ENCODE measurements at regions not wholly inside any gene's neighbourhood (a gene's known extent, or its start where the extent isn't known, plus 50 kb on each side); places are given as distances from the start of the nearest gene placed in this dataset.
"Not testable (repeated sequence)": the region's sequence is repeated elsewhere in the genome, so short reads cannot be mapped to it uniquely, and the experiment has no call there.

- no peak for DNase-seq
These were observed 201.3 kb downstream of the SLITRK6 start for GRCh38 chr13:85597790-85598500.

DNA sequence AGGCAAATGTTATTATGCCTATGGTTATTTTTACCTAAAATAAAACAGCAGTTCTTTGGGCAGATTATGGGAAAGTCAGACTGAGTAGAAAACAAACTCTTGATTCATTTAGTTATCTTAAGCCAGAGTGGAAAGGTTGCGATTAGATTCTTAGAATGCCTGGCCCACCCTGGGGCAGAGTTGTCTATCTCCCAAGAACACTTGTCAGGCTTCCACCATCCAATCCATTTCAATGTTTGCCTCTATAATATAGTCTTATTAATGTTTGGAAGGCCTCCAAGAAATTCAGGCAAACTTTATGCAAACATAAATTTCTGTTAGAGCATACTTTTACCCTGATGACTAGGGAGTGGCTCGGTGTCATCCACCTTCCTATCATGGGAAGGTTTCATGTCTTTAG lies 207.0 kb downstream of the SLITRK6 start:
- DNase-seq, result no peak

DNA sequence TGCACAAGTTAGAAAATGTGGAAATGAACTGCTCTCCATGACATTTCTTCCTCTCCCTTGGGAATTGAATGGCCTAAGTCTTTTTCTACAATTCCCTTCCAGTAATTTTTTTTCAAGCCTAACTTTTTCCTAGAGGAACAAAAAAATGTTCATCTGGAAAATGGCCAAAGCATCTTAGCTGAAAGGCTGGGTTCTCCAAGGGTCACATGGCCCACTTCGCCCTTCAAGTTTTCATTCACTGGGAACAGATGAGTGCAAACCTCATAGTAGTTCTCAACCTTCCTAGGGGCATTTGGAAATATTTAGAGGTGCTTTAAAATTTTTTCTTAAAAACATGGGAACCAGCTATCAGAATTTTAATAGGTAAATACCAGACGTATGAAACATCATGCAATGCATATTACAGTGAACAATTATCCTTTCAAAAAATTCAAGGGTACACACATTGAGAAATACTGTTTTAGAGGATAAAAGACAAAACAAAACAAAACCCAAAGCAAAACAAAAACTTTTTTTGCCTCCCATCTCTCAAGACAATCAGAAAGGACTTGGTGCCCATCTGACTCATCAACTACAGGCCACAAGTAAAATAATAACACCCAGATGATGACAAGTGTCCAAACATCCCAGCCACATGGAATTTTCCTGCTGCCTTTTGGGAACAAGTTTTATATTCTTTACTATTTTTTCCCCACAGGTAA lies 208.8 kb downstream of the SLITRK6 start:
- DNase-seq, result peak; percentile 23

- no peak for DNase-seq
These were observed 210.2 kb downstream of the SLITRK6 start for GRCh38 chr13:85589021-85589420.

DNA sequence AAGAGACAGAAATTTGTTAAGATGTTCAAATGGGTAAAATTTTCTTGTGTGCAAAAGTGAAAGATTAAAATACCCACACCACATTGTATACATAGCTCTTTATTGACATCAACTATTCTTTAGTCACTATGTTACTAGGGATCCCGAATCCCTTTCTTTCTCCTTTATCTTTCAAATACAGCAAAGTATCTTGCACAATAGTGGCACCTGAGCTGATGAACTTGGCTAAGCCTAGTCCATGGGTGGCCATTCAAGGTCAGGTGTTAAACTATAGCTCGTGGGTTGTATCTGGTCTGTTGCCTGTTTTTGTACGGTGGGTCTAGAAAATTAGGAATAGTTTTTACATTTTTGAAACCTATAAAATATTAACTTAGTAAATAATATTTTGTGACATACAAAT lies 210.9 kb downstream of the SLITRK6 start:
- DNase-seq, result no peak

- no peak for DNase-seq
These were observed 212.4 kb downstream of the SLITRK6 start for GRCh38 chr13:85586856-85587255.

DNA sequence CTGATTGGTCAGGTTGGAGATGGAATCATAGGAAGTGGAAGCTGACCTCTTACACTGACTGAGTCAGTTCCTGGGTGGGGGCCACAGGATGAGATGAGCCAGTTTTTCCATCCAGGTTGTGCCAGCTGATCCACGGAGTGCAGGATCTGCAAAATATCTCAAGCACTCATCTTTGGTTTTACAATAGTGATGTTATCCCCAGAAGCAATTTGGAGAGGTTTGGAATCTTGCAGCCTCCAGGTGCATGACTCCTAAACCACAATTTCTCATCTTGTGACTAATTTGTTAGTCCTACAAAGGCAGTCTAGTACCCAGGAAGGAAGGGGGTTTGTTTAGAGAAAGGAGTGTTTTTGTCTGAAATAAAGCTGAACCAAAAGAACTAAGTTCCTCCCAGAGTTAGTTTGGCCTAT lies 212.8 kb downstream of the SLITRK6 start:
- peak; percentile 87 for DNase-seq

DNA sequence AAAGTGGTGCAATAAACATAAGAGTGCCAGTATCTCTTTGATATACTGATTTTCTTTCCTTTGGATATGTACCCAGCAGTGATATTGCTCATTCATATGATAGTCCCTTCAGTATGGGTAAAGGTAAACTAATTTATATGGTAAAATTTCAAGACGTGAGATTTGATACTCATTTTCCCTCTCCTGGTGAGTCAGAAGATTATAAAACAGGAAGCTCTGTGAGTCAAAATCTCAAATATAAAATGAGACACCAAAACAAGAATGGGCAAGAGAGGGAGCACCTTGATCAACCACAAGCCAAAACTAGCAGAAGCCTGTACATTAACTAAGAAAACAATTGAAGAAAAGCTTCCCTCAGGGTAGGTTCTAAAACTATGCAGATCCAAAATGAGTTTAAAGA lies 216.3 kb downstream of the SLITRK6 start:
- DNase-seq, result no peak

DNA sequence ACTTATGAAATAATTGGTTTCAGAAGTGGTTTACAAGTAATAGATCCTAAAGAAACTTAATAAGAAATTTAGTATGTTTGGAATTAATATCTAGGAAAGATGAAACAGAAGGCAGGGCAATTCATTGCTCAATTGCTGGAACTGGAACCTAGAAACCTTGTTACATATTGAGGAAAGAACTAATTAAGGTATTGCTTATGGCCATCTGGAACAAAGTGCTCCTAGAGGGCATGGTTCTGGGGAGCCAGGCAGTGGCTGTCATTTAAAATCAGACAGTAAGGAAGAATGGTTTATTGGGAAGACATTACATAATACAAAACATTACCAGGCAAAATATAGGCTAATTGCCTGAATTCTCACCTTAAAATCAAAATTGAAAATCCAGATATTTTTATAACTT lies 224.1 kb downstream of the SLITRK6 start:
- no peak for DNase-seq

DNA sequence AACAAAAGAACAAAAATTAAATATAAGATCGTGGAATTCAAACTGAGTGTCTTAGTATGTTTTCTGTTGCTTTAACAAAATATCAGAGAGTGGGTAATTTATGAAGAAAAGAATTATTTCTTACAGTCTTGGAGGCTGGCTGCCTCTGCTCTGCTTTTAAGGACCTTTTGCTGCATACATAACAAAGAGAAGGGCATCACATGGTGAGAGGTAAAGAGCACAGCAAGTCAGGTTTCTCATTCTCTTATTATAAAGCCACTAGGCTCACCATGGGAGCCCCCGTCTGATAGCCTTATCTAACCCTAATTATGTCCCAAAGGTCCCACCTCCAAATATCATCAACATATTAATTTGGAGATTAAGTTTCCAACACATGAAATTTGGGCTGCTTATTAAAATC lies 231.3 kb downstream of the SLITRK6 start:
- DNase-seq, result no peak

- DNase-seq, result no peak
These were observed 233.6 kb downstream of the SLITRK6 start for GRCh38 chr13:85565652-85566051.

GRCh38 chr13:85564598-85564997 lies 234.6 kb downstream of the SLITRK6 start:
- no peak for DNase-seq

GRCh38 chr13:85562282-85562681 lies 236.9 kb downstream of the SLITRK6 start:
- no peak for DNase-seq

DNA sequence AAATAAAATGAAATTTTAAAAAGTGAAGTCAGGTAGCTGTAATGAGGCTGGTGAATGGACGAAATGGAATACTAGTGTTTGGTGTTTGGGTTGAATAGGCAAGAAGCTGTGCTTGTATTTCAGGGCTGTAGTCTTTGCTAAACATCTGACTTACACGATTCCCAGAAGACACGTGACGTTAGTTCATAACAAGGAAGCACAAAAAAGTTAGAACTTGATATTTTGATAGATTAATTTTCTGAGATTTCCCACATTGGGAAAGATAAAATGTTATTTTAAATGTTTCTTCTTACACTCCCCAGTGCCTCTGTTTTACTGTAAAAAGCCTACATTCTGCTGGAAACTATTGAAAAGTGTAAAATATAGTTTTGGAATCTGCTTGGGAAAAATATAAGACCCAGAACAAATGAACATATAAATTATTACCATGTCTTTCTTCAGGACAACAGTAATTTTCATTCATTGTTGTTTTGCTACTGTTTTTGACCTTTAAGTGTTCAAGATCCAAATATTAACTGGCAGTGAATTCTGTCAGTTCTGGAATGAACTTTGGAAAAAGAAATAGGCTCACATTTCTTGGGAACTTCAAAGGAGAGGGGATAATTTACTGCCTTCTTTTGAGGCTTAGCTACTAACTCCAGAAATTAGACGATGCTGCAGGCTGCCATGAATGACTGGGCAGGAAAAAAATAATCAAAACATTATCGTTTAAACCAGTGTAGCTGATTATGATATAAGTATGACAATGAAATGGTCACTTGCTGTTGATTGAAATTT lies 241.3 kb downstream of the SLITRK6 start:
- no peak for DNase-seq

- DNase-seq, result no peak
These were observed 248.2 kb downstream of the SLITRK6 start for GRCh38 chr13:85551012-85551411.

DNA sequence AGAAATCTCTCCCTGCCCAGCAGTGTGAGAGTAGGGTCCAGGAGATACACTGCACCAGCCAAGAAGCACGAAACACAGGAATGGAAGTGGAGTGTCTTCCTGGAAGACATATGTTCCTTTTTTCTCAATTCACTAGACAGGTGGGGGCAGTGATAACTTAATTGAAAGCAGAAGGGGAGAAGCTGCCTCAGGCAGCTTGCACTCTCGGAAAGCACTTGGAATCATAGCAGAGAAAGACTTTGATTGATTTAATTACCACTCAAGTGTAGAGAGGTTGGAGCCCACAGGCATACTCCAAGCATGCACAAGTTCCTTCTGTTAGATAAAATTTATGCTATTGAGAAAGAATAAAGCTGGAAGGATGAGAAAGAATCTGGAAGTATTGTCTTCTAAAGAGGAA lies 249.4 kb downstream of the SLITRK6 start:
- DNase-seq, result no peak

- DNase-seq, result not testable (repeated sequence)
These were observed 250.4 kb downstream of the SLITRK6 start for GRCh38 chr13:85548845-85549244.

DNA sequence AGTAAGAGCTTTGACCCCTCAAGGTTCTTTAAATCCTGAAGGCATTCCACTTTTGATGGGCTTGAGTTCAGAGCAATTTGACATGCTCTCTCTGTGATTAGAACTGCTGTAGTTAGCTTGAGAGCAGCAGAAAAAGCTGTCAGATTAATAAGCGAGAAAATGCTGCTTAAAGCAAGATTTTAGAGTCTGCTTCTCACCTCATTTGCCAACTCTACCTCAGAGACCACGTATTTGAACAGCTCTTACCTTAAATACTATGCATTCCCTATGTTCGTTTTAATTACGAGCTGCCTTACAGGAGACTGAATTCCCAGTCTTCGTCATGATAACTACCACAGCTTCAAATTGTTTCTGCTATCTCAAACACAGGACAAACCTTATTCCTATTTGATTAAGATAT lies 253.4 kb downstream of the SLITRK6 start:
- no peak for DNase-seq

DNA sequence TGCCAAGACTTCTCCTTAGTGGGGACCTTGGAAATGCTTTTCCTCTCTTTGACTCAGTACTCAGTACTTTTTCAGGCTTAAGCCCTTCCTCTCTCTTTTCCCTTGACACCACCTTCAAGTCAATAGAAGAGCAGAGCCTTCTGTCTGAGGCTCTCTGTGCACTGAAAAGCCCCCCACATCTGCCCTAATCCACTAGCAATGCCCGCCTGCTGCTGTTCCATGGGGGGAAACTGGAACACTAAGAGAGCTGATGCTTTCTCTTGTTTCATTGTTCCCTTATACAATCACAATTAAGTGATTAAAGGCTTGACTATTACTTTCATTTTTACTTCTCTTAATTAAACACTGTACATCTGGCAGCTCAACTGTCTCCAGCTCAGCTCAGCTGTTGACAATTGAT lies 254.5 kb downstream of the SLITRK6 start:
- no peak for DNase-seq

DNA sequence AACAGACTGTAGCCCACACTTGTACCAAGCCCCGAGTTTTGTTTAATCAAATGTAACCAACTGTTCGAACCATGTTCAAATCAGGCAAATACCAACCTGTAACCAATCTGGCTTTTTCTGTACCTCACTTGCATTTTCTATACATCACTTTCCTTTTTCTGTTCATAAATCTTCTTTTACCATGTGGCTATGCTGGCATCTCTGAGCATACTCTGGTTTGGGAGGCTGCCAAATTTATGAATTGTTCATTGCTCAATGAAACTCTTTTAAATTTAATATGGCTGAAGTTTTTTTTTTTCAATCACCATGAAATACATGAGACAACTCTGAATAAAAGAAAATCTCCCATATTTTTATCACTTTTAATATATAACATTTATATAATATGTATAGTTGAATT lies 256.1 kb downstream of the SLITRK6 start:
- no peak for DNase-seq

- DNase-seq, result no peak
These were observed 257.7 kb downstream of the SLITRK6 start for GRCh38 chr13:85541476-85541875.

GRCh38 chr13:85538957-85539356 lies 260.3 kb downstream of the SLITRK6 start:
- DNase-seq, result no peak

GRCh38 chr13:85537601-85538000 lies 261.6 kb downstream of the SLITRK6 start:
- DNase-seq, result no peak

DNA sequence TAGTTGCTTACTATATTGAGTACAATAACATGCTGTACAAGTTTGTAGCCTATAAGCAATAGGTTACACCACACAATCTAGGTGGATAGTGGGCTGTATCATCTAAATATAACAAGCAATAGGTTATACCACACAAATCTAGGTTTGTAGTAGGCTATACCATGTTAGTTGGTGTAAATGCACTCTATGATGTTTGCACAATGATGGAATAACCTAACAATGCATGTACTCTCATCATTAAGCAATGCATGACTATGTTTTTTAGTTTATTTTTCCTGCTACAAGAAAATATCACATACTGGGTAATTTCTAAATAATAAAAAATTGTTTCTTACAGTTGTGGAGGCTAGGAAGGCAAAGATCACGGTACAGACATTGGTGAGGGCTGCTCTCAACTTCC lies 262.5 kb downstream of the SLITRK6 start:
- no peak for DNase-seq
